A549 (cell line): ENCODE measurements at regions not wholly inside any gene's neighbourhood (a gene's known extent, or its start where the extent isn't known, plus 50 kb on each side); places are given as distances from the start of the nearest gene placed in this dataset.

Experiments
- ATAC-seq, 2 experiments: fragments of 200-7000 bp in 1 of 2; fragments of >200 bp in 1 of 2; cut with Nextera tagmentation in 1 of 2; cut with Tn5 transposase in 1 of 2; 3 replicates each; pipeline versions ENCODE4 v1.8.0 to v1.9.1; 2018 to 2020; ENCODE audit warnings: mild to moderate bottlenecking in 1 of 2, moderate library complexity in 1 of 2
- CTCF ChIA-PET: fragments of 300-600 bp; sonication (Branson Sonifier 250); formaldehyde crosslinking; extraction: SDS; loops from one replicate; lab custom pipeline; 2021; ENCODE audit warnings: antibody characterized with exemption, inconsistent platforms; lab: Yijun Ruan, JAX
- POLR2A ChIA-PET: fragments of 350-600 bp; formaldehyde crosslinking; extraction: SDS; loops from one replicate; lab custom pipeline; 2021; ENCODE audit warnings: antibody characterized with exemption, inconsistent platforms; lab: Yijun Ruan, JAX
- DNase-seq, 2 experiments: peaks; one replicate each; pipeline versions ENCODE4 v3.0.0 to v3.0.0-alpha.2; 2011 to 2016; ENCODE audit warnings: low read depth in 1 of 2, low spot score in 1 of 2
- FAIRE-seq: peaks from 2 replicates; lab custom pipeline; 2011; peaks lifted over from hg19 to GRCh38; lab: Jason Lieb, UNC
- H3K27ac ChIP-seq, 2 experiments: fragments of >200 bp; sonication (Bioruptor Twin); formaldehyde crosslinking; 3 replicates each; pipeline ENCODE4 v1.5.1; 2016 to 2017
- H3K4me1 ChIP-seq: fragments of >200 bp; sonication (Bioruptor Twin); formaldehyde crosslinking; 3 replicates; pipeline ENCODE4 v1.6.1; 2016
- H3K4me2 ChIP-seq: fragments of >200 bp; sonication (Bioruptor Twin); formaldehyde crosslinking; 3 replicates; pipeline ENCODE4 v1.6.1; 2016
- H3K4me3 ChIP-seq: fragments of >200 bp; sonication (Bioruptor Twin); formaldehyde crosslinking; 3 replicates; pipeline ENCODE4 v1.5.1; 2016
- H3K9me3 ChIP-seq: fragments of >200 bp; sonication (Bioruptor Twin); formaldehyde crosslinking; 3 replicates; pipeline ENCODE4 v1.6.1; 2016
- ATOH8 ChIP-seq: fragments of 250-450 bp; sonication (Bioruptor Pico); IDR thresholded peaks from 2 replicates; pipeline ENCODE4 v1.5.0; 2020; ENCODE audit warnings: low read depth, mild to moderate bottlenecking, moderate library complexity
- CBX2 ChIP-seq: fragments of 200-600 bp; sonication (generic); IDR thresholded peaks from 2 replicates; pipeline ENCODE4 v1.6.1; 2016; ENCODE audit warnings: low read depth, mild to moderate bottlenecking, borderline replicate concordance
- CHD2 ChIP-seq: fragments of 150-350 bp; IDR thresholded peaks from 2 replicates; pipeline ENCODE4 v1.6.1; 2014; ENCODE audit warnings: low read length; ENCODE audit not compliant: partially characterized antibody
- E2F6 ChIP-seq: IDR thresholded peaks from 2 replicates; pipeline ENCODE4 v1.6.1; 2012; ENCODE audit warnings: low read depth, borderline replicate concordance
- FOSB ChIP-seq: fragments of 250-450 bp; sonication (Bioruptor Pico); IDR thresholded peaks from 2 replicates; pipeline ENCODE4 v1.5.0; 2020; ENCODE audit warnings: mild to moderate bottlenecking, moderate library complexity
- HDAC2 ChIP-seq: fragments of 200-600 bp; sonication (generic); IDR thresholded peaks from 2 replicates; pipeline ENCODE4 v1.6.1; 2016
- HES2 ChIP-seq: fragments of >200 bp; sonication (Bioruptor Twin); formaldehyde crosslinking; IDR thresholded peaks from 2 replicates; pipeline ENCODE4 v1.6.1; 2016
- HMGXB4 ChIP-seq: fragments of 250-450 bp; sonication (Bioruptor Pico); IDR thresholded peaks from 2 replicates; pipeline ENCODE4 v1.5.0; 2021; ENCODE audit warnings: mild to moderate bottlenecking, moderate library complexity, borderline replicate concordance
- HOXA7 ChIP-seq: fragments of 250-450 bp; sonication (Bioruptor Pico); IDR thresholded peaks from 2 replicates; pipeline ENCODE4 v1.5.0; 2020; ENCODE audit warnings: mild to moderate bottlenecking, moderate library complexity
- KDM1A ChIP-seq: fragments of 200-600 bp; sonication (generic); IDR thresholded peaks from 2 replicates; pipeline ENCODE4 v1.6.1; 2016; ENCODE audit warnings: low read depth, mild to moderate bottlenecking
- KDM5A ChIP-seq: fragments of 200-600 bp; sonication (generic); IDR thresholded peaks from 2 replicates; pipeline ENCODE4 v1.6.1; 2016; ENCODE audit warnings: antibody characterized with exemption, mild to moderate bottlenecking
- MAFK ChIP-seq: fragments of 450-650 bp; IDR thresholded peaks from 2 replicates; pipeline ENCODE4 v1.6.1; 2014; ENCODE audit not compliant: partially characterized antibody
- MAZ ChIP-seq: fragments of 150-350 bp; IDR thresholded peaks from 2 replicates; pipeline ENCODE4 v1.6.1; 2014; ENCODE audit warnings: antibody characterized with exemption, low read depth, low read length, borderline replicate concordance
- NFE2L2 ChIP-seq: fragments of 150-350 bp; conservative IDR thresholded peaks from 2 replicates; pipeline ENCODE4 v1.6.1; 2014; ENCODE audit warnings: low read length
- PHF8 ChIP-seq: fragments of 200-600 bp; sonication (generic); IDR thresholded peaks from 2 replicates; pipeline ENCODE4 v1.6.1; 2016; ENCODE audit warnings: low read depth, mild to moderate bottlenecking, antibody characterized with exemption, moderate library complexity, borderline replicate concordance
- POLR2AphosphoS2 ChIP-seq: conservative IDR thresholded peaks from 2 replicates; pipeline ENCODE4 v1.6.1; 2012; ENCODE audit warnings: low read length, improper control_type of control experiment, inconsistent platforms
- RCOR1 ChIP-seq: fragments of 150-350 bp; IDR thresholded peaks from 2 replicates; pipeline ENCODE4 v1.6.1; 2014; ENCODE audit warnings: antibody characterized with exemption, low read length, low read depth
- REST ChIP-seq: fragments of 200-600 bp; sonication (generic); IDR thresholded peaks from 2 replicates; pipeline ENCODE4 v1.6.1; 2016; ENCODE audit warnings: antibody characterized with exemption, mild to moderate bottlenecking, moderate library complexity
- RFX5 ChIP-seq: fragments of 450-650 bp; IDR thresholded peaks from 2 replicates; pipeline ENCODE4 v1.7.1; 2014; ENCODE audit warnings: antibody characterized with exemption, mild to moderate bottlenecking, moderate library complexity
- WGBS: methylation state at CpG from one replicate; pipeline ENCODE4 v1.1.6; 2017; ENCODE audit errors: missing lambda C conversion rate; 5-methylcytosine and 5-hydroxymethylcytosine counted together

GRCh38 chr6:139914910-139915309 lies 540.5 kb upstream of the CITED2 start (continued):
- no peak for TF ChIP-seq REST
- TF ChIP-seq FOSB = no peak
- TF ChIP-seq, all 56 proteins: peak for 0

GRCh38 chr6:139912735-139913400 lies 538.4 kb upstream of the CITED2 start:
- ChIA-PET CTCF (no interaction called here), POLR2A (no interaction called here)
- no peak overlapping the region for H3K27ac ChIP-seq
- no peaks in the 10 kb centered on the region for H3K4me1 ChIP-seq
- no peak overlapping the region for H3K4me3 ChIP-seq
- TF ChIP-seq POLR2AphosphoS2 (no peak), CHD2 (no peak), RFX5 (no peak), ATOH8 (CRISPR knock-in tag) (no peak), MAFK (no peak), KDM1A (no peak), E2F6 (no peak), CBX2 (no peak), MAZ (no peak), HES2 (no peak)
- 78% methylated on average over 10 of the region's 10 CpGs for WGBS
- no peaks in the 10 kb centered on the region for H3K9me3 ChIP-seq
- no peak for ATAC-seq
- DNase-seq = no peak
- FAIRE-seq = no peak
- no peak overlapping the region for H3K4me2 ChIP-seq

GRCh38 chr6:139909992-139910391 lies 535.5 kb upstream of the CITED2 start:
- TF ChIP-seq PHF8 (no peak), KDM5A (no peak), HOXA7 (no peak), ATOH8 (CRISPR knock-in tag) (no peak), HMGXB4 (CRISPR knock-in tag) (no peak), HDAC2 (no peak), REST (no peak), RCOR1 (no peak), NFE2L2 (no peak)
- FAIRE-seq (no peak), ATAC-seq (no peak), DNase-seq (no peak)
- no peaks in the 10 kb centered on the region for H3K9me3 ChIP-seq
- no peaks in the 10 kb centered on the region for H3K4me1 ChIP-seq
- no peak overlapping the region for H3K4me3 ChIP-seq
- POLR2A ChIA-PET = no interaction called here
- no peak overlapping the region for H3K4me2 ChIP-seq
- CTCF ChIA-PET = no interaction called here
- H3K27ac ChIP-seq = no peak overlapping the region
